Fibroblast of pulmonary artery (primary cell): ENCODE measurements at regions not wholly inside any gene's neighbourhood (a gene's known extent, or its start where the extent isn't known, plus 50 kb on each side); places are given as distances from the start of the nearest gene placed in this dataset.

ENCODE experiments used
- DNase-seq: peaks from one replicate; pipeline ENCODE4 v3.0.0-alpha.2; 2010; ENCODE audit warnings: low read depth
- H3K4me3 ChIP-seq: replicated peaks from 2 replicates; pipeline ENCODE4 v1.5.1; 2011; ENCODE audit warnings: low read depth, mild to moderate bottlenecking, control low read depth, low read length, moderate library complexity
- TF ChIP-seq, protein P1 (sequence below): IDR thresholded peaks from 2 replicates; pipeline ENCODE4 v1.5.1; 2011; ENCODE audit warnings: mild to moderate bottlenecking, control low read depth, low read length, inconsistent platforms; ENCODE audit errors: missing control alignments

DNA sequence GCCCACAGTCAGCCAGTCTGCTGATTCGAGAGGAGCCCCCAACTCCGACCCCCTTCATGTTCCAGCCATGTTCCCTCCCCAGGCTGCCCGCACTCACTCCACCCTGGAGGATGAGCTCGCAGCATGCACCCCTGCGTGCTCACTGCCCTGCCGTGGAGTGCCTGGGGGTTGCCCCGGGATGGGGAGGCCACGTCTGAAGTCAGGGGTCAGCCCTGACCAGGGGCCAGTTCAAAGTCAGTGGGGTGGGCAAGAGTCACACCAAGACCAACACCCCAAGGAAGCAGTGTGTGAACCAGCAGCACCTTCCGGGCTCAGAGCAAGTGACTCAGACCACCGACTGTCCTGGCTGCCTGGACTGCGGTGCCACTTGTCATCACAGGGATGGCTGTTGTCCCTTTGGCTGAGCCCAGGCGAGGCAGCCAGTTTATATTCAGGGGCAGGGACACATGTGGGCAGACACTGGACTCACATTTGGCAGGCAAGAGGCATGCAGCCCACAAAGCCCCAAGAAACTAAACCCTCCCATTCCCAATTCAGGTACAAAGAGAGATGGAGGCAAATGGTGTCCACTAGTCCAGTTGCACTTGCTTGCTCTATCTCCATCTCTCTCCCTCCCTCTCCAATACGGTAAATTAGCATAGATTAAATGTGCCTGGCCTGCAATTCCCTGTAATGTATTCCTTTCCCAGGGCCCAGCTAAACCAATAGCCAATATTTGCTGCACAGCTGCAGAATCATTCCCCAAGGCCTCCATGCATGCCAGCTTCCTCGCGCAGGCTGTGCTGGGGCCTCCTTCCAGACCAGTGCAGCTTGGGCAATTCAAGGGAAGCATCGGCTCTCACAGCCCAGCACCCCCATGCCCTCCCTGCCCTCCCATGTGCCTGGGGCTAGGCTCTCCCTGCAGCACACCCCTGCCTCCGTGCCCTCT lies 135.7 kb upstream of the IQSEC1 start:
- no peak for DNase-seq
- TF ChIP-seq, protein P1, sequence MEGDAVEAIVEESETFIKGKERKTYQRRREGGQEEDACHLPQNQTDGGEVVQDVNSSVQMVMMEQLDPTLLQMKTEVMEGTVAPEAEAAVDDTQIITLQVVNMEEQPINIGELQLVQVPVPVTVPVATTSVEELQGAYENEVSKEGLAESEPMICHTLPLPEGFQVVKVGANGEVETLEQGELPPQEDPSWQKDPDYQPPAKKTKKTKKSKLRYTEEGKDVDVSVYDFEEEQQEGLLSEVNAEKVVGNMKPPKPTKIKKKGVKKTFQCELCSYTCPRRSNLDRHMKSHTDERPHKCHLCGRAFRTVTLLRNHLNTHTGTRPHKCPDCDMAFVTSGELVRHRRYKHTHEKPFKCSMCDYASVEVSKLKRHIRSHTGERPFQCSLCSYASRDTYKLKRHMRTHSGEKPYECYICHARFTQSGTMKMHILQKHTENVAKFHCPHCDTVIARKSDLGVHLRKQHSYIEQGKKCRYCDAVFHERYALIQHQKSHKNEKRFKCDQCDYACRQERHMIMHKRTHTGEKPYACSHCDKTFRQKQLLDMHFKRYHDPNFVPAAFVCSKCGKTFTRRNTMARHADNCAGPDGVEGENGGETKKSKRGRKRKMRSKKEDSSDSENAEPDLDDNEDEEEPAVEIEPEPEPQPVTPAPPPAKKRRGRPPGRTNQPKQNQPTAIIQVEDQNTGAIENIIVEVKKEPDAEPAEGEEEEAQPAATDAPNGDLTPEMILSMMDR, result no peak
- no peak overlapping the region for H3K4me3 ChIP-seq

DNA sequence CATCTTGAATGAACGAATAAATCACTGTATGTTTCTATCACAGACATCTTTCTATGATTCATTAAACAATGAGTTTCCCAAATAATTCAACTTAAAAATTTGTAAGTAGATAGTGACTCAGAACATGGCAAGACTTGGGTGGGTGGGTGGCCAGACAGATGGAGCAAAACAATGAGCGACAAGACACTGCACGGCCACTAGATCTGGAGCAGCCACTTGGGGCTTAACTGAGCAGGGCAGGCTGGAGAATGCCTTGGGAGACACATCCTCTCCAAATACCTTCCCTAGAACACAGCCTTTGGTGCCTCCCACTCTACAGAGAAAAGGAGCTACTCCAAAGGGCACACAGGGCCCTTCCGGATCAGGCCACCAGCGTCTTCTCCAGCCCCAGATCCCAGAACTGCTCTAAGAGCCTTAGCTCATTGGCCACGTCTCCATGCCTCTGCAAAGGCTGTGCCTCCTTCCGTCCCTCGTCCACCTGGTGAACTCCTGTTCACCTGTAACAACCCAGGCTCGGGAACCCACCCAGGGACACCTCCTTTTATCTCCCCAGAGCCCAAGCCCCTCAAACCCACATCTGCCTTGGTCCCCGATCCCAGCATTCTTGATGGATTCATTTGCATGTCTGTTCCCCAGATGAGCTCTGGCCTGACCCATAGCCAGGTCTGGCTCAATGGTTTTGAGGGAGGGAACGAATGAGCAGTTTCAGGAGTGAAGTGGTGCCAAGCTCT lies 134.9 kb upstream of the IQSEC1 start:
- no peak overlapping the region for H3K4me3 ChIP-seq
- no peak for DNase-seq
- TF ChIP-seq, protein P1, result no peak

DNA sequence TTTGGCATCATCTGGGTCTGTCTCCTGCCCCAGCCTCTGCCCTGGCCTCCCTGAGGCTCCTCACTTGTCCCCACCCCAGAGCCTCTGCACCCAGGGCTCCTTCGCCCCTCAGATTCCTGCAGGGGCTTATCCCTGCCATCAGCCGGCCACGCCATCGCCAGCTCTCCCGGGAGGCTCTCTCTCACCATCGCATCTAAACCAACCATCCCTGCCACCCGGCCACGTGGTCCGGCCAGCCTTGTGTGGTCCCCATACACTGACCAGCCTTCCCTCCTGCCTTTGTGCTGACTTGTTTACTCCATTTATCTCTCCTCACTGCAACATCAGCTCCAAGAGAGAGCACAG lies 134.3 kb upstream of the IQSEC1 start:
- TF ChIP-seq, protein P1, result no peak
- DNase-seq, result no peak
- no peak overlapping the region for H3K4me3 ChIP-seq

DNA sequence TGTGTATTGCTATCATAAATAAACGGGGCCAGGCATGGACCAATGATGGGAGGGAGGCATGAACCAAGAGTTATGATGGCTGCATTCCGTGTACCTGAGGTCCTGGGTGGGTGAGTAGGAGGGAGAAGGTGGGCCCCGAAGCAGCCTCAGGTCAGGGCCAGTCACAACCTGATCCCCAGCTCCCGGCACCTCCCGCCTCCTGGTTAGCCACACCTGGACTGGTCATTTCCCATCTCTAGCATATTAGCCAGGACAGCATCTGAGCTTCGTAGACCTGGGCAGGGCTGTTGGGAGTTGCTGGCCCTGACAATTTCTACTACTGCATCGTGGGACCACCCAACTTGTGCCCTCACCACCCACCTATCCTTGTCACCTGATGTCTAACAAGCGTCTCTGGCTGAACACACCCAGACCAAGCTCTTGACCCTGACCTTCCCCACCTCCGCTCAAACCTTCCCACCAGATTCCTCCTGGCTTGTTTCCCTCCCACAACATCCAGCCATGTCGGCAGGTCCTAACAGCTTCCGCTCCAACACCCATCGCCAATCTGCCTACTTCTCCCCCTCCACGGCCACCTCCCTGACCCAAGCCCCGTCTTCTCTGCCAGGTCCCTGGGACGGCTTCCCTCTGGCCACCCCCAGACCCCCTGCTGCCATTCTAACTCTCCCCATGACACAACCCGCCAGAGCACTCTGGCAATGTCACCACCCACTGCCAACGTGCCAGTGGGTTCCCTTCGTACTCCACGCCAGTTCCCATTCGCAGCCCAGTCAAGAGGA lies 133.8 kb upstream of the IQSEC1 start:
- no peak for DNase-seq
- TF ChIP-seq, protein P1, result no peak
- H3K4me3 ChIP-seq, result no peak overlapping the region

DNA sequence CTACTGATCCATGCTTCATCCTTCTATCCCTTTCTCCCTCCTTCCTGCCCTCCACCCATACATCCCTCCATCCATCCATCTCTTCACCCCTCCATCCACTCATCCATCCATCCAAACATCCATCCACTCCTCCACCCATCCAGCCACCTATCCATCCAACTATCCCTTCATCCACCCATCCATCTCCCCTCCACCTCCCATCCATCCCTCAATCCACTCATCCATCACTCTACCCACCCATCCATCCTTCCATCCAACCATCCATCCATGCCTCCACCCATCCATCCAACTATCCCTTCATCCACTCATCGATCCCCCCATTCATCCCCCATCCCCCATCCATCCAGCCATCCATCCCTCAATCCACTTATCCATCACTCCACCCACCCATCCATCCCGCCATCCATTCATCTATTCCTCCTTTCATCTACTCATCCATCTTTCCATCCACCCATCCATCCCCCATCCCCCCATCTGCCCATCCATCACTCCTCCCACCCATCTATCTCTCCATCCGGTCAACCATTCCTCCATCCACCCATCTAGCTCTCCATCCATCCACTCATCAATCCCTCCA lies 132.4 kb upstream of the IQSEC1 start:
- no peak overlapping the region for H3K4me3 ChIP-seq
- DNase-seq, result no peak
- TF ChIP-seq, protein P1, result no peak

DNA sequence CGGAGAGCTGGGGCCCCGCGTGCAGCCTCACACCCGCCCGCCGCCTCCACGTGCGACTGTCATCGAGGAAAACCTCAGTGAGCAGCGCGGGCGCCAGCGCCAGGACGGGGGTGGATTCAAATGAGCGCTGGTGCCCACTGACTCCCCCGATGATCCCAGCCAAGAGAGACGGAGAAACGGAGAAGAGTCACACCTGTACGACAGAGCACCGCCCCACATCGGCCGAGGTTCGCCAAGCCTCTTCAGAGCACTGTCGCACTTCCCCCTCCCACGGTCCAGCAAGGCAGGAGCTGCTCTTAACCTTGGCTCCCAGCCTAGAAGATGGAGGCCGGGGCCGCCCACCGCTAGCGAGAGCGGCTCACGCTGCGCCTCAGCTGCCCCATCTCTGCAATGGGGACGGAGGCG lies 130.9 kb upstream of the IQSEC1 start:
- H3K4me3 ChIP-seq, result no peak overlapping the region
- TF ChIP-seq, protein P1, result no peak
- DNase-seq, result no peak
